ENCODE measurements at regions not wholly inside any gene's neighbourhood (a gene's known extent, or its start where the extent isn't known, plus 50 kb on each side); places are given as distances from the start of the nearest gene placed in this dataset.

DNA sequence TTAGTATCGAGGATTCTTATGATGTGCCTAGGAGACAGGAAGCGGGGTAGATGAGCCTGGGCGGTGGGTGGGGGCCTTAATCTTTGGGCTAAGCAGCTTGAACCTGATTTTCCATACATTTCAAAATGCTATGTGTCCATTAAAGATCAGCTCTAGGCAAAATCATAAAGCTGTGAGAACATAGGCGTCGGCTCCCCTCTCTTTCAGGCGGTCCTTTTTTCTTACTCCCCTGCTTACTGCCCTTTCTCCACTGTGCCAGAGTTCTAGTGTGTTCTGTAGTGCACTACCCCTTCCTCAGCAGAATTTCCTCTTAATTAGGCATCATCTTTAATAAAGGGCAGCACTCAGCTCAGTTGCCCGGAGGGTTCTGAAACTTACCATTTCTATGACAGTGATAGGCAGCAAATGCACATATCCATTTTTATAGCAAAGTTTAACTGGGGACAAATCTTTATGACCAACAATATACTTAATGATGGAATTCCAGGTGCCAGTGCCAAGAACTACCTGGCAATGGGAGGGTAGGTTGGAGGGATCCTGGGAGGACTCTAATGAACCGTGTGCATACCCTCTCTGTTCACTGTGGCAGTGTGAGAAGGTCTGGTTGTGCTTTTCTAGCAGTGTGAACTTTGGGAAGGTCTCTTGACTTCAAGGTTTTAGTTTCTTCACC, 404.5 kb upstream of the TPM1 start:
- DNase-seq (ENCODE audit: low spot score), result no peak
- Histone ChIP-seq H3K27me3 (replicated peaks; ENCODE audit: insufficient read depth, low read depth, low read length, poor library complexity) (no peaks in the 10 kb centered on the region), H3K27ac (ENCODE audit: low read depth, low read length, poor library complexity, severe bottlenecking) (no peak overlapping the region), H3K4me3 (ENCODE audit: low read depth, low read length, poor library complexity, severe bottlenecking) (no peak overlapping the region), H3K9me3 (ENCODE audit: low read depth, low read length, poor library complexity, severe bottlenecking) (no peaks in the 10 kb centered on the region), H3K4me1 (ENCODE audit: insufficient read depth, low read length, poor library complexity, severe bottlenecking) (no peaks in the 10 kb centered on the region), H3K36me3 (ENCODE audit: insufficient read depth, low read length, poor library complexity, severe bottlenecking) (no peaks in the 10 kb centered on the region)
- CTCF ChIA-PET, result no interaction called here
- intact Hi-C loops (cut with micrococcal nuclease; ENCODE audit: unreplicated experiment), result no loop called here
- BruUV-seq (replicated peaks), result no TSS peak
- TF ChIP-seq, protein P1, sequence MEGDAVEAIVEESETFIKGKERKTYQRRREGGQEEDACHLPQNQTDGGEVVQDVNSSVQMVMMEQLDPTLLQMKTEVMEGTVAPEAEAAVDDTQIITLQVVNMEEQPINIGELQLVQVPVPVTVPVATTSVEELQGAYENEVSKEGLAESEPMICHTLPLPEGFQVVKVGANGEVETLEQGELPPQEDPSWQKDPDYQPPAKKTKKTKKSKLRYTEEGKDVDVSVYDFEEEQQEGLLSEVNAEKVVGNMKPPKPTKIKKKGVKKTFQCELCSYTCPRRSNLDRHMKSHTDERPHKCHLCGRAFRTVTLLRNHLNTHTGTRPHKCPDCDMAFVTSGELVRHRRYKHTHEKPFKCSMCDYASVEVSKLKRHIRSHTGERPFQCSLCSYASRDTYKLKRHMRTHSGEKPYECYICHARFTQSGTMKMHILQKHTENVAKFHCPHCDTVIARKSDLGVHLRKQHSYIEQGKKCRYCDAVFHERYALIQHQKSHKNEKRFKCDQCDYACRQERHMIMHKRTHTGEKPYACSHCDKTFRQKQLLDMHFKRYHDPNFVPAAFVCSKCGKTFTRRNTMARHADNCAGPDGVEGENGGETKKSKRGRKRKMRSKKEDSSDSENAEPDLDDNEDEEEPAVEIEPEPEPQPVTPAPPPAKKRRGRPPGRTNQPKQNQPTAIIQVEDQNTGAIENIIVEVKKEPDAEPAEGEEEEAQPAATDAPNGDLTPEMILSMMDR (conservative IDR thresholded peaks at IDR 0.05; ENCODE audit: low read depth, low read length), result no peak
- TF ChIP-seq EZH2 (IDR thresholded peaks at IDR 0.05; ENCODE audit: borderline replicate concordance, low read depth, low read length, poor library complexity, severe bottlenecking), result no peak
- POLR2A ChIA-PET (ENCODE audit: low non-redundant PET), result interaction anchor here (0.6 kb wide), 1 partner anchor 1222 kb away, joined by 16 read pairs; no protein-coding TSS in a partner anchor

DNA sequence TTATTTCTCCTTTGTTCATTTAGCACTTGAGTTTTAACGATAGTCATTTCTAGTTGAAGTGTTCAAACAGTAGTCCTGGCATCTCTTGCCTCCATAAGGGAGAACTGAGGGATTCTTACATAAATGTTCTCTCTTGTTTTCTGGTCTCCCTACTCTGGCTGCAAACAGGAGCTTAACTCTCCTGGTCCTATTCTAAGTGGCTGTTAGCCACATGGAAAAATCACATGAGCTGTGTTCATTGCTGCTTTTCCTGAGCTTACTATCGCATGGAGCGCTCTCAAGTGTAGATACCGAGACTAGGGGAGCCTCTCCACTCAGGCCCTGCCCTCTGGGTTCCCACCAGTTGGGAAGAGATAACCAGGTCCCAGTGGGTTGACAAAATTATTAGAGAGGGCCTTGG, 403.1 kb upstream of the TPM1 start:
- POLR2A ChIA-PET (ENCODE audit: low non-redundant PET), result no interaction called here
- H3K36me3 ChIP-seq (ENCODE audit: insufficient read depth, low read length, poor library complexity, severe bottlenecking), result no peaks in the 10 kb centered on the region
- no peak for DNase-seq (ENCODE audit: low spot score)
- TF ChIP-seq EZH2 (IDR thresholded peaks at IDR 0.05; ENCODE audit: borderline replicate concordance, low read depth, low read length, poor library complexity, severe bottlenecking), result no peak
- TF ChIP-seq, protein P1 (conservative IDR thresholded peaks at IDR 0.05; ENCODE audit: low read depth, low read length), result no peak
- no peaks in the 10 kb centered on the region for H3K9me3 ChIP-seq (ENCODE audit: low read depth, low read length, poor library complexity, severe bottlenecking)
- no peak overlapping the region for H3K4me3 ChIP-seq (ENCODE audit: low read depth, low read length, poor library complexity, severe bottlenecking)
- H3K27me3 ChIP-seq (replicated peaks; ENCODE audit: insufficient read depth, low read depth, low read length, poor library complexity), result no peaks in the 10 kb centered on the region
- intact Hi-C loops (cut with micrococcal nuclease; ENCODE audit: unreplicated experiment), result no loop called here
- no peak overlapping the region for H3K27ac ChIP-seq (ENCODE audit: low read depth, low read length, poor library complexity, severe bottlenecking)
- no TSS peak for BruUV-seq (replicated peaks)
- CTCF ChIA-PET, result no interaction called here
- H3K4me1 ChIP-seq (ENCODE audit: insufficient read depth, low read length, poor library complexity, severe bottlenecking), result no peaks in the 10 kb centered on the region

DNA sequence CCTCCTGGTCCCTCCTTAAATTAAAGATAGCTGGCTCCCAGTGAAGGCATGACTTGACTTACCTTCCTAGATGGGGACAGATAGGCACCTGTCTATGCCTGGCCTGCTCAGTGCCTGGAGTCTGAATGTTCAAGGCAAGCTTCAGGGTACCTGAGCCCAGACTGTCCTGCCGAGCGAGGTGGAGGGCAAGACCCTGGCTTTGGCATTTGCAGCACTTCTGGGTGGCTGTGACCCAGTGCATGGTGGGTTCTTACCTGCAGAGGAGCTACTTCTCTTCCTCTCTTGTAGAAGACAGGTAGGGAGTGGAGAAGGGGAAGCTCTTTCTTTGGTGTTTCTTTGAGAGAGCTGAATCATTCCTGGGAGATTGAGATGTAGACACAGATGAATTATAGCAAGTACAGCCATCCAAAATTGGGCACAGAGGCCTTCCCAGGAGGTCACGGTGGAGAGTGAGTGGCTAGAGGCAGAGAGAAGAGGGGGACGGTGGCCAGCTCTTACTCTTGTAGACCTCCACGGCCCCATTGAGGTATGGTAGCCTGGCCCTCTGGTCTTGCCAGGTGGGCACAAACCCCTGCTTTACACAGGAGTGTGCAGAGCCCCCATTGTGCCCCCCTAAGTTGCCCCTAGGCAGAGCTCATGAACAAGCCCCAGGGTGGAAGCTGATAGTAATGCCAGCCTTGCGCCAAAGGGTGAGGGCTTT, 402.5 kb upstream of the TPM1 start:
- Histone ChIP-seq H3K36me3 (ENCODE audit: insufficient read depth, low read length, poor library complexity, severe bottlenecking) (no peaks in the 10 kb centered on the region), H3K27ac (ENCODE audit: low read depth, low read length, poor library complexity, severe bottlenecking) (no peak overlapping the region), H3K4me3 (ENCODE audit: low read depth, low read length, poor library complexity, severe bottlenecking) (no peak overlapping the region), H3K9me3 (ENCODE audit: low read depth, low read length, poor library complexity, severe bottlenecking) (no peaks in the 10 kb centered on the region), H3K27me3 (replicated peaks; ENCODE audit: insufficient read depth, low read depth, low read length, poor library complexity) (no peaks in the 10 kb centered on the region), H3K4me1 (ENCODE audit: insufficient read depth, low read length, poor library complexity, severe bottlenecking) (no peaks in the 10 kb centered on the region)
- ChIA-PET POLR2A (ENCODE audit: low non-redundant PET) (no interaction called here), CTCF (no interaction called here)
- intact Hi-C loops (cut with micrococcal nuclease; ENCODE audit: unreplicated experiment), result no loop called here
- no peak for TF ChIP-seq EZH2 (IDR thresholded peaks at IDR 0.05; ENCODE audit: borderline replicate concordance, low read depth, low read length, poor library complexity, severe bottlenecking)
- TF ChIP-seq, protein P1 (conservative IDR thresholded peaks at IDR 0.05; ENCODE audit: low read depth, low read length), result no peak
- DNase-seq (ENCODE audit: low spot score), result no peak
- BruUV-seq (replicated peaks), result no TSS peak

Measured in A673 (cell line).